Heart right ventricle (tissue), 16 donors: ENCODE measurements at regions not wholly inside any gene's neighbourhood (a gene's known extent, or its start where the extent isn't known, plus 50 kb on each side); places are given as distances from the start of the nearest gene placed in this dataset.
A peak's percentile ranks its signal among the peaks of the same experiment; 100 is the strongest.

Experiments used
- ATAC-seq, 8 donors: fragments of 200-7000 bp; cut with Tn5 transposase; one replicate each; pipeline ENCODE4 v1.9.1; 2020; ENCODE audit warnings: mild to moderate bottlenecking in 8 of 8, moderate library complexity in 8 of 8, moderate number of reproducible peaks in 1 of 8
- DNase-seq, 2 donors: peaks; one replicate each; pipeline ENCODE4 v3.0.0-alpha.2; 2020
- H3K27ac ChIP-seq, 10 donors: fragments of 200-600 bp; sonication (generic) in 2 of 10; one replicate each; pipeline versions ENCODE4 v1.5.0 to v1.8.0; 2020 to 2022; ENCODE audit warnings: mild to moderate bottlenecking in 3 of 10
- H3K27me3 ChIP-seq, 7 donors: fragments of 200-600 bp; one replicate each; pipeline ENCODE4 v1.8.0; 2021 to 2022; ENCODE audit warnings: mild to moderate bottlenecking in 2 of 7
- H3K36me3 ChIP-seq, 9 donors: fragments of 200-600 bp; sonication (generic) in 1 of 9; one replicate each; pipeline versions ENCODE4 v1.5.0 to v1.8.0; 2020 to 2022; ENCODE audit warnings: mild to moderate bottlenecking in 2 of 9
- H3K4me1 ChIP-seq, 9 donors: fragments of 200-600 bp; sonication (generic) in 1 of 9; one replicate each; pipeline versions ENCODE4 v1.5.0 to v1.8.0; 2020 to 2022; ENCODE audit warnings: mild to moderate bottlenecking in 4 of 9
- H3K4me3 ChIP-seq, 10 donors: fragments of 200-600 bp; sonication (generic) in 2 of 10; one replicate each; pipeline versions ENCODE4 v1.5.0 to v1.8.0; 2020 to 2022; ENCODE audit warnings: mild to moderate bottlenecking in 7 of 10, moderate library complexity in 2 of 10
- H3K9me3 ChIP-seq, 11 donors: fragments of 200-600 bp in 10 of 11; sonication (generic) in 2 of 11; one replicate each; pipeline versions ENCODE4 v1.5.0 to v1.8.0; 2013 to 2022; ENCODE audit warnings: mild to moderate bottlenecking in 2 of 11, control low read depth in 1 of 11, moderate library complexity in 1 of 11
- CTCF ChIP-seq, 9 donors: fragments of 200-600 bp; sonication (generic) in 2 of 9; IDR thresholded peaks; one replicate each; pipeline versions ENCODE4 v1.5.0 to v1.8.0; 2021 to 2022; ENCODE audit warnings: antibody characterized with exemption in 9 of 9, mild to moderate bottlenecking in 5 of 9, moderate library complexity in 1 of 9
- WGBS, 2 donors: extraction: QIAGEN DNeasy Blood & Tissue Kit; methylation state at CpG; one replicate each; pipeline ENCODE4 v1.1.7; 2013; ENCODE audit warnings: inconsistent platforms in 1 of 2; 5-methylcytosine and 5-hydroxymethylcytosine counted together
- intact Hi-C, 10 donors: fragments of 100-400 bp; cut with DNase I; formaldehyde crosslinking; loops; one replicate each; pipeline versions ENCODE4 v1.11.1 to v1.14.2; 2022
- donor health status: Arrhythmogenic right ventricular cardiomyopathy.
- donor health status: ischemic (EF 13 %, LVEDD 7.1; RV severe dilation, severe dysfunction).
- donor health status: healthy with polysubstance abuse.
- donor health status: DM: no; HTN: yes; CAD: no.
- donor health status: DM: no; HTN: no; CAD: no.
- donor health status: ischemic (EF 25% LVEDD 6.9; RV normal size, moderate dysfunction).
- donor health status: ischemic (EF 25% LVEDD 5.7; RV mildly dilated, moderate dysfunction).
- donor health status: healthy.
- donor health status: DM: yes; HTN: yes; CAD: no.
- donor health status: Ischemic cardiomyopathy.
- donor health status: ischemic (EF 35%, LVEDD 5.7; RV mildly dilated, moderate dysfunction).
- donor health status: nonischemic (EF 11% LVEDD 7.7; RV severe dilation, severe dysfunction).
- donor health status: DM: yes; HTN: yes; CAD: no.
- donor health status: PGD.
- donor health status: ischemic (EF 29% LVEDD 5.4; RV normal size, mild dysfunction).
- donor health status: nonischemic (EF 23%, LVEDD 6.1; RV moderate dilation, normal function).

GRCh38 chr2:2779727-2780126 is 448.7 kb upstream of the MYT1L start:
- no peak for TF ChIP-seq CTCF (IDR thresholded peaks at IDR 0.05)
- ATAC-seq (peak in 1 of 8 donors; percentile 30), DNase-seq (no peak)
- no peaks in the 10 kb centered on the region for H3K36me3 ChIP-seq
- no peaks in the 10 kb centered on the region for H3K9me3 ChIP-seq
- WGBS, 2 donors, result 53 to 58% methylated on average over 3 of the region's 3 CpGs
- intact Hi-C loops, result no loop called here
- H3K4me1 ChIP-seq, result no peaks in the 10 kb centered on the region
- H3K27ac ChIP-seq, result no peak overlapping the region
- peaks cover 0 to 12% (median 0%) of the 10 kb centered on the region in 7 donors for H3K27me3 ChIP-seq
- H3K4me3 ChIP-seq, result no peak overlapping the region

GRCh38 chr2:2777876-2778275 is 446.8 kb upstream of the MYT1L start:
- Histone ChIP-seq H3K36me3 (no peaks in the 10 kb centered on the region), H3K27ac (no peak overlapping the region), H3K4me1 (no peaks in the 10 kb centered on the region), H3K4me3 (no peak overlapping the region), H3K27me3 (peaks cover 0 to 7% (median 0%) of the 10 kb centered on the region in 7 donors), H3K9me3 (no peaks in the 10 kb centered on the region)
- no peak for DNase-seq
- TF ChIP-seq CTCF (IDR thresholded peaks at IDR 0.05), result no peak
- no peak for ATAC-seq
- WGBS, 2 donors, result 93 to 96% methylated on average over 2 of the region's 2 CpGs
- intact Hi-C loops, result no loop called here

- Histone ChIP-seq H3K27me3 (peaks cover 0 to 7% (median 0%) of the 10 kb centered on the region in 7 donors), H3K4me3 (no peak overlapping the region), H3K36me3 (no peaks in the 10 kb centered on the region), H3K4me1 (no peaks in the 10 kb centered on the region), H3K9me3 (no peaks in the 10 kb centered on the region), H3K27ac (no peak overlapping the region)
- intact Hi-C loops, result no loop called here
- DNase-seq, result no peak
- 56 to 74% methylated on average over 2 of the region's 2 CpGs for WGBS, 2 donors
- no peak for ATAC-seq
- no peak for TF ChIP-seq CTCF (IDR thresholded peaks at IDR 0.05)
Measured at GRCh38 chr2:2777213-2777612, 446.1 kb upstream of the MYT1L start.

- no peaks in the 10 kb centered on the region for H3K9me3 ChIP-seq
- no peaks in the 10 kb centered on the region for H3K36me3 ChIP-seq
- no peaks in the 10 kb centered on the region for H3K27me3 ChIP-seq
- ATAC-seq (no peak), DNase-seq (no peak)
- no peak overlapping the region for H3K27ac ChIP-seq
- TF ChIP-seq CTCF (IDR thresholded peaks at IDR 0.05), result no peak
- no peak overlapping the region for H3K4me3 ChIP-seq
- intact Hi-C loops, result no loop called here
- 55 to 60% methylated on average over 2 of the region's 2 CpGs for WGBS, 2 donors
- peaks cover 0 to 8% (median 4%) of the 10 kb centered on the region in 9 donors for H3K4me1 ChIP-seq
Measured at GRCh38 chr2:2775018-2775417, 443.9 kb upstream of the MYT1L start.
